SK-N-MC (cell line): ENCODE measurements at regions not wholly inside any gene's neighbourhood (a gene's known extent, or its start where the extent isn't known, plus 50 kb on each side); places are given as distances from the start of the nearest gene placed in this dataset.

Experiments
- EZH2 ChIP-seq: fragments of 200-600 bp; sonication (generic); IDR thresholded peaks from one replicate; pipeline ENCODE4 v1.6.1; 2017; ENCODE audit warnings: antibody characterized with exemption
- POLR2AphosphoS5 ChIP-seq: IDR thresholded peaks from 2 replicates; pipeline ENCODE4 v1.6.1; 2012; ENCODE audit warnings: mild to moderate bottlenecking, low read depth, low read length, borderline replicate concordance

- TF ChIP-seq EZH2 (no peak), POLR2AphosphoS5 (no peak)
These were observed 330.8 kb upstream of the PREP start for GRCh38 chr6:105733556-105734162.
